ENCODE measurements at regions not wholly inside any gene's neighbourhood (a gene's known extent, or its start where the extent isn't known, plus 50 kb on each side); places are given as distances from the start of the nearest gene placed in this dataset.
A peak's percentile ranks its signal among the peaks of the same experiment; 100 is the strongest.

DNA sequence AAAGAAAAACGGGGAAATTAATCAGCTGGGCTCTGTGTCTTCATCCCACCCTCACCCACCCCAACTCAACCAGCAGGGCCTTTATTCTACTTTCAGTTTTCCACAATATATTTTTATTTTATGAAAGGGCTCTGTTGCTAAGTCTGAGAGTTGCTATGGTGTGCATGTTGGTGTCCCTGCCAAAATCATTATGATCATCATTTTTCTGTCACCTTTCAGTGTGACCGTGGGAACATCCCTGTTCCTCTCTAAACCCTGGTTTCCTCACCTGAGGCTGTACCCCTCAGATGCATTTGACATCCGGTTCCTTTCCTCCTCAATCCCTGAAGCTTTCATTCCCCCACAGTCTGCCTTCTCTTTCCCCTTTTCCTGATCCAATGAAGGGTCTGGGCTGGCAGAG is 180.5 kb downstream of the ZFP36L2 start:
- H3K27ac Mint-ChIP-seq, result no peak overlapping the region
- no peaks in the 10 kb centered on the region for H3K27me3 Mint-ChIP-seq
- ATAC-seq (replicated peaks) (no peak), DNase-seq (no peak)
- peaks cover 5% of the 10 kb centered on the region for H3K36me3 Mint-ChIP-seq (ENCODE audit: insufficient read depth)
- no peaks in the 10 kb centered on the region for H3K9me3 Mint-ChIP-seq
- no peak overlapping the region for H3K4me3 Mint-ChIP-seq
- peaks cover 7 to 10% of the 10 kb centered on the region in 2 donors for H3K4me1 Mint-ChIP-seq (ENCODE audit: low read depth in 2 of 2)

DNA sequence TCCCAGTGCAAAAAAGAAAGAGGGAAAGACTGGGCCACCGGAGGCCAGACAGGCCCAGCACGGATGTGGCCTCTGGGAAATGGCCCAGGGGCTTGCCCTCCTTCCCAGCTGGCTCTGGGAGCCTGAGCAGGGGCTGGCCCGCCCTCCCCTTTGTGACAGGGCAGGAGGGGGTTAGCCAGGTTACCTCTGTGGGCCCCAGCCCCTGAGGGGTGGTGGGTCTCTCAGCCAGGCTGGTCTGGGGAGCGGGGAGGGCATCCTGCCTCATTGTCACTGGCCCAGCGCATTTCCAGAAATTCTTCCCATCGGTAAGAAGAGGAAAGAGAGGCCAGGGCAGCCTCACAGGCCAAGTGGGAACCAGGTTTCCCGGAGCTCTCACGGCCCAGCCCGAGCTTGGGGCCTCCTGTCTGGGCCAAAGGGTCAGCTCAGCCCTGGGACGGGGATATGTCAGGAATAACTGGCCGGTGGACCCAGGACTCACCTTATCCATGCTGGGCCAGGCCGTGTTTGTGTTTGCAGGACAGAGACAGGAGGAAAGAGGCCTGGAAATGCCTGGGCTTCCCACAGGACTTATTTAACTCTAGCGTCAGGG is 182.2 kb downstream of the ZFP36L2 start:
- no peak overlapping the region for H3K27ac Mint-ChIP-seq
- H3K4me1 Mint-ChIP-seq (ENCODE audit: low read depth in 2 of 2), result peaks cover 0 to 8% of the 10 kb centered on the region in 2 donors
- H3K4me3 Mint-ChIP-seq, result no peak overlapping the region
- H3K36me3 Mint-ChIP-seq (ENCODE audit: insufficient read depth), result peaks cover 5% of the 10 kb centered on the region
- no peaks in the 10 kb centered on the region for H3K9me3 Mint-ChIP-seq
- H3K27me3 Mint-ChIP-seq, result no peaks in the 10 kb centered on the region
- no peak for ATAC-seq (replicated peaks)
- DNase-seq, result no peak

DNA sequence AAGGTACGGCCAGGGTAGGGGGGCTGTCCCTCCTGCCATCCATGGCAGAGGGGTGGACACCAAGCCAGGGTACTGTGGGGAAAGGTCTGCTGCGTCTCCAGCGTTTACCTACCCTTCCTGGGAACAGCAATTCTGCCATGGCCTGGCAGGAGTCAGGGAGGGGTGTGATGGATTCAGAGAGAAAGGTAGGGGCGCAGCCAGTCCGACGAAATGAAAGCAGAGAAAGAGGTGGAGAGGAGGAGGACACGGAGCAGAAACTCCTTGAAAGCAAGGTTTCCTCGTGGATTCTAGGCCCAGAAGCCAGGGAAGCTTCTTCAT is 182.9 kb downstream of the ZFP36L2 start:
- peaks cover 0 to 5% of the 10 kb centered on the region in 2 donors for H3K4me1 Mint-ChIP-seq (ENCODE audit: low read depth in 2 of 2)
- no peaks in the 10 kb centered on the region for H3K27me3 Mint-ChIP-seq

DNA sequence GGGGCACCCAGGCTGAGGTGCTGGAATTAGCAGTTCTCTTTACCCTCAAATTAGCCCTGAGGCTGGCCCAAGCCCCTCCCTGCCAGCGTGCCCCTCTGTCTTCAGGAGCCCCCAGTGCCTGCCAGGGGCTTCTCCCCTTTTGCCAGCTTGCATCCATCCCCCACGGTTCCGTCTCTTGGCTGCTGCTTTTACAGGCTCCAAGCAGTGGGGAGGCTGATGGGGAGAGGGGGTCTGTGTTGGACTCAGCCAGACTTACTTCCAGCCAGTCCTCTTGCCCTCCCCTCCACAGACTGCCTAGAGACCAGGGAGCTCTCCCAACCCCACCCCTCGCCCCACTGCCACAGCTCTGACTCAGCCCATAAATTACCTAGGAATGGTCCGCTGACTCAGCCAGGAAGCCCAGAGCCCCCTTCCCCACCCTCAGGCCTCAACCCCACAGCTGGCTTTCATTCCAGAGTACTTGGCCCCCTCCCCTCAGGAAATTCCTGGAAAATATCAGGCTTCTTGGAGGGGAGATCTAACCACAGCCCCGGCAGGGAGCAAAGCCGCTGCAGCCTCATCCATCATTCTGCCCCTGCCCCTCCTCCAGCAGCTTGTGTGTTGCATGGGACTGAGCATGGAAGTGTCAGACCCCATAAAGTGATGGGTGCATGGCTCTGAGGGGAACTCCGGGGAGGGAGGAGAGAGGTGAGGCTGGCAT is 184.6 kb downstream of the ZFP36L2 start:
- peaks cover 3% of the 10 kb centered on the region for H3K36me3 Mint-ChIP-seq (ENCODE audit: insufficient read depth)
- H3K27ac Mint-ChIP-seq, result no peak overlapping the region
- H3K9me3 Mint-ChIP-seq, result no peaks in the 10 kb centered on the region
- H3K27me3 Mint-ChIP-seq, result no peaks in the 10 kb centered on the region
- no peaks in the 10 kb centered on the region for H3K4me1 Mint-ChIP-seq (ENCODE audit: low read depth in 2 of 2)
- ATAC-seq (replicated peaks) (no peak), DNase-seq (no peak)
- no peak overlapping the region for H3K4me3 Mint-ChIP-seq

More for the DNA sequence above, 182.9 kb downstream of the ZFP36L2 start:
- Mint-ChIP-seq H3K27ac (no peak overlapping the region), H3K36me3 (ENCODE audit: insufficient read depth) (peaks cover 5% of the 10 kb centered on the region), H3K4me3 (no peak overlapping the region), H3K9me3 (no peaks in the 10 kb centered on the region)
- no peak for ATAC-seq (replicated peaks)
- DNase-seq, result no peak

DNA sequence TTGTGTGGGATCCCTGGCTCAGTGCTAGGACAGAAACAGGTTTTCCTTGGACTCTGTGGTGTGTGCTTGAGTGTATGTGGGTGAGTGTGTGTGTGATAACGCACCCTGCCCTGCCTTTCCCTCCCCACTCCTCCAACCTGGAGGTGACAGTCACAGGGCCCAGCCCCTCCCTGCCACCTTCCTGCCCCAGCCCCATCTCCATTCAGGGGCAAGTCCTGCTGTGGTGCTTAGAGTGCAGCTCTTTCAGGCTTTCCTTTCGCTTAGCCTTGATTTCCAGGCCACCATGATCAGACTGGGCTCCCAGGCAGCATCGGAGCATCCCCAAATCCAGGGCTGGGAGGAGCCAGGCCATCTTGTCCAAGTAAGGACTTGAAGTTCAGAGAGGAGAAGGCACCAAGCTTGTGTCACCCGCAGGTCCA is 185.2 kb downstream of the ZFP36L2 start:
- Mint-ChIP-seq H3K9me3 (no peaks in the 10 kb centered on the region), H3K27ac (peak overlapping the region in 1 of 2 donors; percentile 49), H3K4me3 (no peak overlapping the region), H3K36me3 (ENCODE audit: insufficient read depth) (no peaks in the 10 kb centered on the region), H3K27me3 (no peaks in the 10 kb centered on the region), H3K4me1 (ENCODE audit: low read depth in 2 of 2) (no peaks in the 10 kb centered on the region)
- DNase-seq (no peak), ATAC-seq (replicated peaks) (no peak)

DNA sequence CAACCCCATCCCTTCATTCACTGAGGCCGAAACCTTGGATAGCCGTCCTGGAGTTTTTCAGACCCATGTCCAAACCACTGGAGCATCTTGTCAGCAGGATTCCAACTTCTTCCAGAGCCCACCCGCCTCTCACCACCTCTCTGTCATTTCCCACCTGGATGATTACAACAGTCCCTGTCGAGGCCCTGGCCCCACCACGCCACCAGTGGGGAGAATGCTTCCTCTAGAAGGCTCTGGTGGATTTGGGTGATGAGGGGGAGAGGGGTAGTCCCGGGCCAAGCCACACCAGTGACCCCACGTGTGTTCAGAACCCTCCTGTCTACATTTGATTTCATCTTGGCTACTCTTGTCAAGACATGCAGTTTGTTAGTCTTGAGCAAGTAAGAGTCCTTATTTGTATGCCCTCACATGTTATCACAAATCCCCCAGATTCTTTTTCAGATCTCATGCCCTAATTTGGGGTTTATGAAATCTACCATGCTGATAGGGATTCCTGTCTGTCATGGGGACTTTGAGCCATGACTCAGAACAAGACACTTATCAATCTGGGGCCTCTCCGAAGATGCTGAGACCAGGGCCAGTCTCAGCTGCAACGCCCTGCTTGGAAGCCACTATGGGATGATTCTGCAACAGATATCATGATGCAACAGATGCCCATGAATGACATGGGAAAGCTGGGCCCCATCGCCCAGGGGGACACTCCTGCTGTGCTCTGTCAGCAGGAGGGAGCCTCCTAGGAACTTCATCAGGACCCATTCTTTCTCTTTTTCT is 186.1 kb downstream of the ZFP36L2 start:
- Mint-ChIP-seq H3K9me3 (no peaks in the 10 kb centered on the region), H3K4me1 (ENCODE audit: low read depth in 2 of 2) (no peaks in the 10 kb centered on the region), H3K36me3 (ENCODE audit: insufficient read depth) (no peaks in the 10 kb centered on the region), H3K4me3 (no peak overlapping the region), H3K27ac (peak overlapping the region; percentile 31 to 49), H3K27me3 (no peaks in the 10 kb centered on the region)
- DNase-seq (no peak), ATAC-seq (replicated peaks) (no peak)

DNA sequence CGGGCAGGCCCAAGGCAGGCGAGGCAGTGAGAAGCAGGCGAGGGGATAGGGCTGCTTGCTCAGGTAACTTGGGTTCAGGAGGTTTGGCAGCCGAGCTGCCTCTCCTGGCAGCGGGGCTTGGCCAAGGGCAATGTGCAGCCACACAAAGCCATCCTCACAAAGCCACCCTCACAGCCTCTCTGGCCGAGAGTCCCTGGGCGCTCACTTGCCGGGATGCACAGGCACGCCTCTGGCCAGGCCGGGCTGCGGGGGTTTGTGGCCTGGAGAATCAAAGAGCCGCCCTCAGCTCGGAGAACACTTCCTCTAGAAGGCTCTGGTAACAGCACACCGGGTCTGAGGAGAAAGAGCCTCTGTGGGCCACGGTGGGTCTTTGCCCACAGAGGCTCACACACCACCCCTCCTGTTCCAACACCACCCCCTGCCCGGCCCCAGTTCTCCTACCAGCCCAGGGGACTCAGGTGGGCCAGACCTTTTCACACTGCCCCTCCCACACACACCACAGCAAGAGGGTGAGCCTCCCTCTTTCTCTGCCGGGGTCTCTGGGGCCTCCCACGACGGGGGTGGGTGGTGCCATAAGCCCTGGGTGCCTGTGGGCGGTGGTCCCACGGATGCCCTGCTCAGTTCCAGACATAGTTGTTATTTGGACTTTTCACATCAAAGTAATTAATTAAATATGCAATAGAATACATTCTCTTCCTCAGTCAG is 186.9 kb downstream of the ZFP36L2 start:
- Mint-ChIP-seq H3K27ac (no peak overlapping the region), H3K36me3 (ENCODE audit: insufficient read depth) (no peaks in the 10 kb centered on the region), H3K4me1 (ENCODE audit: low read depth in 2 of 2) (no peaks in the 10 kb centered on the region), H3K27me3 (no peaks in the 10 kb centered on the region), H3K9me3 (no peaks in the 10 kb centered on the region), H3K4me3 (no peak overlapping the region)
- ATAC-seq (replicated peaks), result no peak
- no peak for DNase-seq

DNA sequence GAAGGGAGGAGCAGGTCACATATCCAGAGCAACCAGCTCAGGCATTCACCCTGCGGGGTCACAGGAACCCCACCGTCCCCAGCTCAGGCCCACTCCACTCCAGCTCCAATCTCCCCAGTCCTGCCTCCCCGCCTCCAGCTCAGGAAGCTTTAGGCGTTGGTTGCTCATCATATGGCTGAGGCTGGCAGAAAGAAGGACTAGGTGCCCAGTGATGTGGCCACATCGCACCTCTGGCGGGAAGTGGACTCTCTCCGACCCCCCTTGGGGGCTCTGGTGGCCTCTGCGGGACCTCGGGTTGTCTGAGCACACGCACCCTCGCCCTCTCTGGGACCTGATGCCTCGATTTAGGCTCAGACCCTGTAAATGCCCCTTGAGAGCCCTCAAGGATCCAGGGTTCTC is 187.7 kb downstream of the ZFP36L2 start:
- Mint-ChIP-seq H3K27ac (no peak overlapping the region), H3K27me3 (no peaks in the 10 kb centered on the region), H3K9me3 (no peaks in the 10 kb centered on the region)

DNA sequence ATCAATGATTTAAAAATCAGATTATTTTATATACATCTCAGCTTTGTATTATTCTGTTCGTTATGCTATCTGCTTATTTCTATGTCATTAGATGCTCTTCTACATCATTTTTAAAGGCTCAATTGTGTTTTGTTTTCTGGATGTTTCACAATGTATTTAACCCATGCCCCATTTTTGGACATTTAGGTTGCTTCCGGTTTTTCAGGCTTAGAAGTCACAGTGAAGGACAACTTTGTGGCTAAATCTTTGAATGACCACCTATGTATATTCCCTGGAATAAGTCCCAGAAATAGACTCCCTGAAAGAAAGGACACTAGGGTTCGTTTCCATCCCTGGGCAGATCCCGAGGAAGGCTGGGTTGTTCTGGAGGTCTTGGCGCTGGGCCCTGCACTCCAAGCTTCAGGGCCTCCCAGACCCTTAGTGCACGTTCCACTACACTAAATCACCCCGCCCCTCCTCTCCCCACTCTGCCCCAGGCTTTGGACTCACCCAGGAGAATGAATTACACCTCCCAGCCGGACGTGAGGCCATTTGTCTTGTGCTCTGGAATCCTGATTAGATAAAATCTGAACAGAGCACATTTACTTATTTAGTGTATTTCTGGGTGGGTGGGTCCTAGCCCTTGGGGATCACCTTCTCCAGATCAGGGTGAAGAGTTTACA is 188.2 kb downstream of the ZFP36L2 start:
- no peak overlapping the region for H3K27ac Mint-ChIP-seq
- H3K4me1 Mint-ChIP-seq (ENCODE audit: low read depth in 2 of 2), result no peaks in the 10 kb centered on the region
- DNase-seq (no peak), ATAC-seq (replicated peaks) (no peak)
- H3K4me3 Mint-ChIP-seq, result no peak overlapping the region
- no peaks in the 10 kb centered on the region for H3K27me3 Mint-ChIP-seq
- no peaks in the 10 kb centered on the region for H3K36me3 Mint-ChIP-seq (ENCODE audit: insufficient read depth)
- no peaks in the 10 kb centered on the region for H3K9me3 Mint-ChIP-seq

More for the DNA sequence above, 187.7 kb downstream of the ZFP36L2 start:
- H3K4me3 Mint-ChIP-seq, result no peak overlapping the region
- H3K36me3 Mint-ChIP-seq (ENCODE audit: insufficient read depth), result no peaks in the 10 kb centered on the region
- DNase-seq (no peak), ATAC-seq (replicated peaks) (no peak)
- H3K4me1 Mint-ChIP-seq (ENCODE audit: low read depth in 2 of 2), result no peaks in the 10 kb centered on the region

DNA sequence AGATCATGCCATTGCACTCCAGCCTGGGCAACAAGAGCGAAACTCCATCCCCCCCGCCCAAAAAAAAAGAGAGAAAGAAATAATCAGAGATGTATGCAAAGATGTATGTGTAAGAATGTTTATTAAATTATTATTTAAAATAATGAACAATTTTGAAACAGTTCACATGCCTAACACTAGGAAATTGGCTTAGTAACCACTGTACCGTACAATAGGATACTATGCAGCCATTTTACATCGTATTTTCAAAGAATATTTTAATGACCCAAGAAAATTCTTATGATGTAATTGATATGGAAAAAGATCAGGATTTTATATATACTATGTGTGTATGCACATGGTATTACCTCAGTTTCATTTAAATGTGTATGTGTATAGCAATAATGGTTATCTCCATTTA is 190.5 kb downstream of the ZFP36L2 start:
- ATAC-seq (replicated peaks) (no peak), DNase-seq (no peak)
- no peaks in the 10 kb centered on the region for H3K4me1 Mint-ChIP-seq (ENCODE audit: low read depth in 2 of 2)
- H3K27ac Mint-ChIP-seq, result no peak overlapping the region
- no peak overlapping the region for H3K4me3 Mint-ChIP-seq
- H3K9me3 Mint-ChIP-seq, result no peaks in the 10 kb centered on the region
- no peaks in the 10 kb centered on the region for H3K27me3 Mint-ChIP-seq
- H3K36me3 Mint-ChIP-seq (ENCODE audit: insufficient read depth), result no peaks in the 10 kb centered on the region

DNA sequence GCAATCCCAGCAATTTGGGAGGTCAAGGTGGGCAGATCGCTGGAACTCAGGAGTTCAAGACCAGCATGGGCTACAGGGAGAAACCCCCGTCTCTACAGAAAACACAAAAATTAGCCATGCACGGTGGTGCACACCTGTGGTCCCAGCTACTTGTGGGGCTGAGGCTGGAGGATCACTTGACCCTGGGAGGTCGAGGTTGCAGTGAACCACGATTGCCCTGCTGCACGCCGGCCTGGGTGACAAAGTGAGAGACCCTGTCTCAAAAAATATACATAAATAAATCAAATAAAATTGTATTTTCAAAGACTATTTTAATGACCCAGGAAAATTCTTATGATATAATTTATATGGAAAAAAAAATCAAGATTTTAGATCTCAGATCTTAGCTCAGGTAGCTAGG is 191.5 kb downstream of the ZFP36L2 start:
- H3K9me3 Mint-ChIP-seq, result no peaks in the 10 kb centered on the region
- no peak for ATAC-seq (replicated peaks)
- no peak overlapping the region for H3K27ac Mint-ChIP-seq
- H3K27me3 Mint-ChIP-seq, result no peaks in the 10 kb centered on the region
- DNase-seq, result no peak
- no peaks in the 10 kb centered on the region for H3K4me1 Mint-ChIP-seq (ENCODE audit: low read depth in 2 of 2)
- no peaks in the 10 kb centered on the region for H3K36me3 Mint-ChIP-seq (ENCODE audit: insufficient read depth)
- H3K4me3 Mint-ChIP-seq, result no peak overlapping the region

DNA sequence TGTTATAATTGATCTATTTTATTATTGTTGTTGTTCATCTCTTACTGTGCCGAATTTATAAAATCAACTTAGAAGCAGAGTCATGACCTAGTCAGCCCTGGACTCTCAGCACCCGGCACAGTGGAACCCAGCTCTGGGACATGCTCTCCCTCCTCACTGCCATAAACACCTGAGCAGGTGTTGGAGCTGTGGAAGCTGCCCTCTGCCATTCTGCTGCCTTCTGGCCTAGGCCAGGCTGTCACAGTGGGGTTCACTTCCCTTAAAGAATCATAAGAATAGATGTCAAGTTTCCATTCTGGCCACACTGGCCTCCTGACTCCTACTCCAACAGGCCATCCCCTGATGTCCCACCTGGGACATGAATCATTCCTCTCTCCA is 192.2 kb downstream of the ZFP36L2 start:
- Mint-ChIP-seq H3K4me3 (no peak overlapping the region), H3K36me3 (ENCODE audit: insufficient read depth) (no peaks in the 10 kb centered on the region), H3K4me1 (ENCODE audit: low read depth in 2 of 2) (no peaks in the 10 kb centered on the region), H3K27me3 (no peaks in the 10 kb centered on the region), H3K9me3 (no peaks in the 10 kb centered on the region), H3K27ac (no peak overlapping the region)
- no peak for ATAC-seq (replicated peaks)
- DNase-seq, result no peak

DNA sequence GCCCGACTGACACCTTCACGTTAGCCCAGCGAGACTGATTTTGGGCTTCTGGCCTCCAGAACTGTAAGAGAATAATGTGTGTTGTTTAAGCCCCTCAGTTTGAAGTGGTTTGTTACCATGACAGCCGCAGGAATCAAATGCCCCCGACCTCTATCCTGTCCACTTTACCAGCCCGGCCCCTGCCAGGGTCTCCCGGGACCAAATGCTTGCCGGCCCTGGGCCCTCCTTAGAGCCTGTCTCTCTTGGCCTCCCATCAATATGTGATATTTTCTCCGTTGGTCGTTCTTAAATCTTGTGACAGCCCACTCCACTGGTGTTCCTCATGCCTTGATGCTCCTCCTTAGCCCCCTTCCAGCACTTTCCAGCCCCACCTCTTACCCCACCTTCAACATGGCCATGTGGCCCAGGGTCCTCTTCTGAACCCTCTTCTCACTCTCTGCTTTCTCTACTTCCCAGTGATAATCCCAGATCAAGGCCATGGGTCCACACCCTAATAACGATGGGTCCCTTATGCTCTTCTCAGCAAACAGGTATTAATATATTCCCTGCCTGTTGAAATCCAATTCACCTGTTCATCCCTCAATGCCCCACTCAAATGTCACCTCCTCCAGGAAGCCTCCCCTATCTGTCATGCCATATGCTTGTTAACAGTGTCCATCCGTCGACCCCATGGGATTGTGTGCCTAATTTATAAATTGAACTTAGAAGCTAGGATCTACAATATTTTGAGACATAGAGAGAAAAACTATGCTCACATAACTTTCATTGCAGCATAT is 192.8 kb downstream of the ZFP36L2 start:
- Mint-ChIP-seq H3K4me1 (ENCODE audit: low read depth in 2 of 2) (no peaks in the 10 kb centered on the region), H3K27ac (no peak overlapping the region), H3K9me3 (no peaks in the 10 kb centered on the region), H3K36me3 (ENCODE audit: insufficient read depth) (no peaks in the 10 kb centered on the region), H3K4me3 (no peak overlapping the region), H3K27me3 (no peaks in the 10 kb centered on the region)
- ATAC-seq (replicated peaks) (no peak), DNase-seq (no peak)

Measured in effector memory CD8-positive, alpha-beta T cell (primary cell).